Esophagus squamous epithelium (tissue), 5 donors: ENCODE measurements at regions not wholly inside any gene's neighbourhood (a gene's known extent, or its start where the extent isn't known, plus 50 kb on each side); places are given as distances from the start of the nearest gene placed in this dataset.

Source experiments
- DNase-seq: peaks from one replicate; lab custom pipeline; 2025; lab: John Stamatoyannopoulos, UW
- H3K27ac ChIP-seq, 4 donors: fragments of 200-600 bp; sonication (generic); one replicate each; pipeline ENCODE4 v1.5.1; 2016 to 2019; ENCODE audit warnings: mild to moderate bottlenecking in 1 of 4
- H3K27me3 ChIP-seq, 4 donors: fragments of 200-600 bp; sonication (generic); 1 replicate in 3 of 4; 2 replicates in 1 of 4; pipeline versions ENCODE4 v1.5.1 to v1.6.0; 2017 to 2021; ENCODE audit warnings: antibody characterized with exemption in 1 of 4
- H3K36me3 ChIP-seq, 3 donors: fragments of 200-600 bp; sonication (generic); one replicate each; pipeline ENCODE4 v1.5.1; 2016 to 2019
- H3K4me1 ChIP-seq, 3 donors: fragments of 200-600 bp; sonication (generic); one replicate each; pipeline ENCODE4 v1.5.1; 2017 to 2019
- H3K4me3 ChIP-seq, 4 donors: fragments of 200-600 bp; sonication (generic); 1 replicate in 3 of 4; 2 replicates in 1 of 4; pipeline ENCODE4 v1.5.1; 2016 to 2019; ENCODE audit warnings: mild to moderate bottlenecking in 2 of 4, moderate library complexity in 1 of 4
- H3K9me3 ChIP-seq, 3 donors: fragments of 200-600 bp; sonication (generic); one replicate each; pipeline ENCODE4 v1.5.1; 2016 to 2019
- CTCF ChIP-seq, 6 experiments: fragments of 450-650 bp in 4 of 6; fragments of 200-600 bp in 2 of 6; sonication (generic) in 2 of 6; IDR thresholded peaks; one replicate each; pipeline ENCODE4 v1.5.1; 2016 to 2019; ENCODE audit warnings: antibody characterized with exemption in 6 of 6, mild to moderate bottlenecking in 4 of 6, moderate library complexity in 4 of 6
- POLR2A ChIP-seq, 4 donors: fragments of 450-650 bp; IDR thresholded peaks; one replicate each; pipeline ENCODE4 v1.6.1; 2017; ENCODE audit warnings: antibody characterized with exemption in 4 of 4, mild to moderate bottlenecking in 4 of 4, moderate library complexity in 3 of 4
- WGBS, 2 donors: methylation state at CpG; one replicate each; pipeline ENCODE4 v1.1.5; 2018; 5-methylcytosine and 5-hydroxymethylcytosine counted together
- intact Hi-C: fragments of 100-400 bp; cut with DNase I; formaldehyde crosslinking; loops from one replicate; pipeline ENCODE4 v1.15.0; 2022
- donor health status: DM: yes; HTN: yes; CAD: no.

GRCh38 chr10:4046712-4047354, 261.8 kb upstream of the KLF6 start:
- intact Hi-C loops = no loop called here
- TF ChIP-seq CTCF (IDR thresholded peaks at IDR 0.05) = no peak
- no peak for TF ChIP-seq POLR2A (IDR thresholded peaks at IDR 0.05)
- Histone ChIP-seq H3K27ac (peak overlapping the region in 2 of 4 donors; percentile 23 to 45), H3K9me3 (peaks cover 0 to 13% (median 7%) of the 10 kb centered on the region in 3 donors), H3K4me3 (no peak overlapping the region), H3K36me3 (no peaks in the 10 kb centered on the region), H3K27me3 (no peaks in the 10 kb centered on the region), H3K4me1 (peaks cover 0 to 19% (median 9%) of the 10 kb centered on the region in 3 donors)
- DNase-seq = no peak
- 35 to 37% methylated on average over 7 of the region's 7 CpGs for WGBS, 2 donors

- intact Hi-C loops = no loop called here
Observed at GRCh38 chr10:4046030-4046429, 261.0 kb upstream of the KLF6 start.

GRCh38 chr10:4043897-4044665, 259.1 kb upstream of the KLF6 start:
- 77 to 81% methylated on average over 7 of the region's 7 CpGs for WGBS, 2 donors
- DNase-seq = no peak
- no peak for TF ChIP-seq CTCF (IDR thresholded peaks at IDR 0.05)
- no peak for TF ChIP-seq POLR2A (IDR thresholded peaks at IDR 0.05)

More at GRCh38 chr10:4046030-4046429, 261.0 kb upstream of the KLF6 start:
- no peaks in the 10 kb centered on the region for H3K27me3 ChIP-seq
- 79 to 87% methylated on average over 3 of the region's 3 CpGs for WGBS, 2 donors
- no peak overlapping the region for H3K4me3 ChIP-seq
- H3K9me3 ChIP-seq = peaks cover 0 to 20% (median 15%) of the 10 kb centered on the region in 3 donors
- H3K4me1 ChIP-seq = peaks cover 0 to 15% (median 6%) of the 10 kb centered on the region in 3 donors
- no peaks in the 10 kb centered on the region for H3K36me3 ChIP-seq
- TF ChIP-seq CTCF (IDR thresholded peaks at IDR 0.05) = no peak
- no peak for TF ChIP-seq POLR2A (IDR thresholded peaks at IDR 0.05)
- peak overlapping the region in 1 of 4 donors; percentile 19 for H3K27ac ChIP-seq
- no peak for DNase-seq

GRCh38 chr10:4041635-4042034, 256.6 kb upstream of the KLF6 start:
- DNase-seq = no peak
- Histone ChIP-seq H3K4me1 (no peaks in the 10 kb centered on the region), H3K27ac (no peak overlapping the region), H3K9me3 (peaks cover 0 to 20% (median 17%) of the 10 kb centered on the region in 3 donors), H3K36me3 (no peaks in the 10 kb centered on the region), H3K27me3 (no peaks in the 10 kb centered on the region), H3K4me3 (no peak overlapping the region)
- intact Hi-C loops = no loop called here
- no peak for TF ChIP-seq POLR2A (IDR thresholded peaks at IDR 0.05)
- no peak for TF ChIP-seq CTCF (IDR thresholded peaks at IDR 0.05)
- WGBS, 2 donors = 89 to 95% methylated on average over 5 of the region's 5 CpGs

More at GRCh38 chr10:4043897-4044665, 259.1 kb upstream of the KLF6 start:
- H3K9me3 ChIP-seq = peaks cover 0 to 20% (median 17%) of the 10 kb centered on the region in 3 donors
- no peak overlapping the region for H3K4me3 ChIP-seq
- H3K27me3 ChIP-seq = no peaks in the 10 kb centered on the region
- peaks cover 0 to 8% (median 0%) of the 10 kb centered on the region in 3 donors for H3K4me1 ChIP-seq
- intact Hi-C loops = no loop called here
- no peaks in the 10 kb centered on the region for H3K36me3 ChIP-seq
- no peak overlapping the region for H3K27ac ChIP-seq

GRCh38 chr10:4038000-4038399, 253.0 kb upstream of the KLF6 start:
- H3K36me3 ChIP-seq = no peaks in the 10 kb centered on the region
- 92 to 100% methylated on average over 4 of the region's 4 CpGs for WGBS, 2 donors
- no peaks in the 10 kb centered on the region for H3K27me3 ChIP-seq
- peaks cover 0 to 16% (median 0%) of the 10 kb centered on the region in 3 donors for H3K4me1 ChIP-seq
- peaks cover 0 to 18% (median 17%) of the 10 kb centered on the region in 3 donors for H3K9me3 ChIP-seq
- TF ChIP-seq CTCF (IDR thresholded peaks at IDR 0.05) = no peak
- TF ChIP-seq POLR2A (IDR thresholded peaks at IDR 0.05) = no peak
- intact Hi-C loops = no loop called here
- H3K4me3 ChIP-seq = no peak overlapping the region
- no peak for DNase-seq
- H3K27ac ChIP-seq = no peak overlapping the region
